DMS153 (cell line): ENCODE measurements at regions not wholly inside any gene's neighbourhood (a gene's known extent, or its start where the extent isn't known, plus 50 kb on each side); places are given as distances from the start of the nearest gene placed in this dataset.

Experiments used
- DNase-seq: peaks from one replicate; lab custom pipeline; 2025; lab: John Stamatoyannopoulos, UW

GRCh38 chr20:19953606-19954005 is 63.6 kb upstream of the NAA20 start:
- DNase-seq = no peak

- no peak for DNase-seq
These were observed 60.2 kb upstream of the NAA20 start for GRCh38 chr20:19956976-19957375.

GRCh38 chr20:19958219-19958618 is 58.9 kb upstream of the NAA20 start:
- DNase-seq = no peak

- no peak for DNase-seq
These were observed 58.2 kb upstream of the NAA20 start for GRCh38 chr20:19958928-19959327.

GRCh38 chr20:19960745-19961144 is 56.4 kb upstream of the NAA20 start:
- DNase-seq = no peak

GRCh38 chr20:19961293-19961692 is 55.9 kb upstream of the NAA20 start:
- DNase-seq = no peak

- no peak for DNase-seq
These were observed 54.2 kb upstream of the NAA20 start for GRCh38 chr20:19962958-19963357.

- DNase-seq = no peak
These were observed 52.6 kb upstream of the NAA20 start for GRCh38 chr20:19964289-19965265.

GRCh38 chr20:19966840-19967239 is 50.3 kb upstream of the NAA20 start:
- peak; percentile 32 for DNase-seq
